GM13977 (cell line): ENCODE measurements at regions not wholly inside any gene's neighbourhood (a gene's known extent, or its start where the extent isn't known, plus 50 kb on each side); places are given as distances from the start of the nearest gene placed in this dataset.
"Not testable (repeated sequence)": the region's sequence is repeated elsewhere in the genome, so short reads cannot be mapped to it uniquely, and the experiment has no call there.

Experiments
- DNase-seq: peaks from one replicate; pipeline ENCODE4 v3.0.0; 2012; ENCODE audit warnings: low spot score
- CTCF ChIP-seq: IDR thresholded peaks from 2 replicates; pipeline ENCODE4 v1.5.1; 2012; ENCODE audit warnings: mild to moderate bottlenecking, control low read depth; ENCODE audit not compliant: insufficient read depth; ENCODE audit errors: extremely low read depth, missing control alignments
- in situ Hi-C: fragments of 300-500 bp; cut with MboI; formaldehyde crosslinking; loops from one replicate; pipeline ENCODE4 v1.12.0; 2022; ENCODE audit warnings: low sequenced_read_pairs, low pct_unique_long_range_greater_than_20kb, mixed read lengths, inconsistent platforms; ENCODE audit not compliant: unreplicated experiment

GRCh38 chr3:152139651-152140050, 129.1 kb upstream of the MBNL1 start:
- no peak for DNase-seq
- in situ Hi-C loops, result no loop called here
- TF ChIP-seq CTCF, result no peak

GRCh38 chr3:152146461-152146860, 122.3 kb upstream of the MBNL1 start:
- TF ChIP-seq CTCF, result no peak
- DNase-seq, result no peak
- in situ Hi-C loops, result no loop called here

- no peak for TF ChIP-seq CTCF
- DNase-seq, result no peak
- in situ Hi-C loops, result no loop called here
Observed at GRCh38 chr3:152147748-152148147, 121.0 kb upstream of the MBNL1 start.

- DNase-seq, result no peak
- in situ Hi-C loops, result no loop called here
- TF ChIP-seq CTCF, result no peak
Observed at GRCh38 chr3:152148579-152148978, 120.2 kb upstream of the MBNL1 start.

- no peak for DNase-seq
- no peak for TF ChIP-seq CTCF
- in situ Hi-C loops, result no loop called here
Observed at GRCh38 chr3:152149832-152150231, 118.9 kb upstream of the MBNL1 start.

- in situ Hi-C loops, result no loop called here
- no peak for TF ChIP-seq CTCF
- no peak for DNase-seq
Observed at GRCh38 chr3:152151216-152151876, 117.4 kb upstream of the MBNL1 start.

GRCh38 chr3:152151877-152152765, 116.6 kb upstream of the MBNL1 start:
- in situ Hi-C loops, DNase-seq: not testable (repeated sequence)

- in situ Hi-C loops, DNase-seq: not testable (repeated sequence)
Observed at GRCh38 chr3:152153115-152153514, 115.6 kb upstream of the MBNL1 start.
